Bronchial epithelial cell (primary cell): ENCODE measurements at regions not wholly inside any gene's neighbourhood (a gene's known extent, or its start where the extent isn't known, plus 50 kb on each side); places are given as distances from the start of the nearest gene placed in this dataset.

Source experiments
- DNase-seq: peaks from one replicate; pipeline ENCODE4 v3.0.0-alpha.2; 2010; ENCODE audit warnings: low read depth
- FAIRE-seq: peaks from 2 replicates; lab custom pipeline; 2011; peaks lifted over from hg19 to GRCh38; lab: Jason Lieb, UNC
- H3K27me3 ChIP-seq: 2 replicates; pipeline ENCODE4 v1.5.1; 2011; ENCODE audit warnings: low read length; ENCODE audit not compliant: control insufficient read depth, insufficient read depth
- H3K36me3 ChIP-seq: 2 replicates; pipeline ENCODE4 v1.5.1; 2011; ENCODE audit warnings: low read length; ENCODE audit not compliant: control insufficient read depth, insufficient read depth
- H3K4me3 ChIP-seq: 2 replicates; pipeline ENCODE4 v1.5.1; 2011; ENCODE audit warnings: mild to moderate bottlenecking, low read depth, low read length, control low read depth
- CTCF ChIP-seq: IDR thresholded peaks from 2 replicates; pipeline ENCODE4 v1.5.1; 2011; ENCODE audit warnings: mild to moderate bottlenecking, moderate library complexity, low read length, control low read depth, inconsistent platforms; ENCODE audit not compliant: insufficient read depth, severe bottlenecking

- no peak for DNase-seq
- H3K27me3 ChIP-seq, result no peaks in the 10 kb centered on the region
- TF ChIP-seq CTCF, result no peak
- H3K4me3 ChIP-seq, result no peak overlapping the region
- no peak for FAIRE-seq
- H3K36me3 ChIP-seq, result no peaks in the 10 kb centered on the region
These were observed 296.9 kb downstream of the ADRA2A start for GRCh38 chr10:111373696-111374095.

GRCh38 chr10:111379534-111380187 lies 302.8 kb downstream of the ADRA2A start:
- no peak for TF ChIP-seq CTCF
- Histone ChIP-seq H3K36me3 (no peaks in the 10 kb centered on the region), H3K4me3 (no peak overlapping the region), H3K27me3 (no peaks in the 10 kb centered on the region)
- DNase-seq (no peak), FAIRE-seq (no peak)

GRCh38 chr10:111384556-111384955 lies 307.7 kb downstream of the ADRA2A start:
- no peak for FAIRE-seq
- TF ChIP-seq CTCF, result no peak
- no peaks in the 10 kb centered on the region for H3K36me3 ChIP-seq
- H3K4me3 ChIP-seq, result no peak overlapping the region
- DNase-seq, result no peak
- H3K27me3 ChIP-seq, result no peaks in the 10 kb centered on the region

GRCh38 chr10:111390813-111391563 lies 314.2 kb downstream of the ADRA2A start:
- H3K27me3 ChIP-seq, result no peaks in the 10 kb centered on the region
- FAIRE-seq (no peak), DNase-seq (no peak)
- H3K4me3 ChIP-seq, result no peak overlapping the region
- TF ChIP-seq CTCF, result no peak
- no peaks in the 10 kb centered on the region for H3K36me3 ChIP-seq

GRCh38 chr10:111392159-111392558 lies 315.3 kb downstream of the ADRA2A start:
- no peaks in the 10 kb centered on the region for H3K36me3 ChIP-seq
- no peaks in the 10 kb centered on the region for H3K27me3 ChIP-seq
- FAIRE-seq (no peak), DNase-seq (no peak)
- no peak for TF ChIP-seq CTCF
- no peak overlapping the region for H3K4me3 ChIP-seq

GRCh38 chr10:111392910-111393309 lies 316.1 kb downstream of the ADRA2A start:
- no peak for FAIRE-seq
- no peak for DNase-seq
- TF ChIP-seq CTCF, result no peak

More at GRCh38 chr10:111392910-111393309, 316.1 kb downstream of the ADRA2A start:
- Histone ChIP-seq H3K4me3 (no peak overlapping the region), H3K27me3 (no peaks in the 10 kb centered on the region), H3K36me3 (no peaks in the 10 kb centered on the region)
